ENCODE measurements at regions not wholly inside any gene's neighbourhood (a gene's known extent, or its start where the extent isn't known, plus 50 kb on each side); places are given as distances from the start of the nearest gene placed in this dataset.

DNA sequence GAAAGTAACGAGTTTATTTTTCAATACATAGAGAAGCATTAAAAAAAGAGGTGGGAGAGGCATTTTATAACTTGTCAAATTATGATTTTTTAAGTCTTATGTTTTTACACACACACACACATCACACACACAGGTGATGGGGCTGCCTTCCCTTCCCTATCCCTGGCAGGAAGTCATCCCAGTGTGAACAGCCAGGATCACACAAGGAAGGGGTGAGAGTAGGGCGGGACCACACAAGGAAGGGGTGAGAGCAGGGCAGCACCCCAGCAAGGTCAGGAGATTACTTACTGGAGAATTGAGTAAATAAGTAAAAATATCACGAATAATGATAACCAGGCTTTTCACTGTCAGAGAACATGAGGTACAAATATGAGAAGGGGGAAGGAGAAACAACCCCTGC is 372.6 kb downstream of the SEC23A start:
- no peaks in the 10 kb centered on the region for H3K27me3 Mint-ChIP-seq
- no peak overlapping the region for H3K4me3 Mint-ChIP-seq
- no peaks in the 10 kb centered on the region for H3K9me3 Mint-ChIP-seq
- intact Hi-C loops (cut with DNase I, micrococcal nuclease), result no loop called here
- Histone ChIP-seq H3K4me1 (ENCODE audit: insufficient read depth, low read length) (no peaks in the 10 kb centered on the region), H3K4me3 (ENCODE audit: low read length) (no peak overlapping the region), H3K27ac (ENCODE audit: low read depth in 1 of 2, low read length in 2 of 2) (no peak overlapping the region), H3K36me3 (ENCODE audit: insufficient read depth, low read length) (no peaks in the 10 kb centered on the region), H3K27me3 (ENCODE audit: control insufficient read depth in 1 of 2, insufficient read depth in 2 of 2, low read length in 2 of 2) (peaks cover 0 to 3% of the 10 kb centered on the region in 2 experiments), H3K9me3 (ENCODE audit: control insufficient read depth in 1 of 2, insufficient read depth in 1 of 2, low read length in 2 of 2) (peaks cover 0 to 9% of the 10 kb centered on the region in 2 experiments)
- no peaks in the 10 kb centered on the region for H3K4me1 Mint-ChIP-seq (ENCODE audit: low read depth)
- H3K27ac Mint-ChIP-seq, result no peak overlapping the region
- no peak for ATAC-seq (ENCODE audit: poor library complexity)
- no peak for DNase-seq
- CTCF ChIA-PET, result no interaction called here
- POLR2A ChIA-PET, result interaction anchor here (1.3 kb wide), 1 partner anchor 11 kb away, joined by 3 read pairs; no protein-coding TSS in a partner anchor
- TF ChIP-seq, protein P1, sequence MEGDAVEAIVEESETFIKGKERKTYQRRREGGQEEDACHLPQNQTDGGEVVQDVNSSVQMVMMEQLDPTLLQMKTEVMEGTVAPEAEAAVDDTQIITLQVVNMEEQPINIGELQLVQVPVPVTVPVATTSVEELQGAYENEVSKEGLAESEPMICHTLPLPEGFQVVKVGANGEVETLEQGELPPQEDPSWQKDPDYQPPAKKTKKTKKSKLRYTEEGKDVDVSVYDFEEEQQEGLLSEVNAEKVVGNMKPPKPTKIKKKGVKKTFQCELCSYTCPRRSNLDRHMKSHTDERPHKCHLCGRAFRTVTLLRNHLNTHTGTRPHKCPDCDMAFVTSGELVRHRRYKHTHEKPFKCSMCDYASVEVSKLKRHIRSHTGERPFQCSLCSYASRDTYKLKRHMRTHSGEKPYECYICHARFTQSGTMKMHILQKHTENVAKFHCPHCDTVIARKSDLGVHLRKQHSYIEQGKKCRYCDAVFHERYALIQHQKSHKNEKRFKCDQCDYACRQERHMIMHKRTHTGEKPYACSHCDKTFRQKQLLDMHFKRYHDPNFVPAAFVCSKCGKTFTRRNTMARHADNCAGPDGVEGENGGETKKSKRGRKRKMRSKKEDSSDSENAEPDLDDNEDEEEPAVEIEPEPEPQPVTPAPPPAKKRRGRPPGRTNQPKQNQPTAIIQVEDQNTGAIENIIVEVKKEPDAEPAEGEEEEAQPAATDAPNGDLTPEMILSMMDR (IDR thresholded peaks at IDR 0.05), result no peak
- no peaks in the 10 kb centered on the region for H3K36me3 Mint-ChIP-seq (ENCODE audit: low read depth)

DNA sequence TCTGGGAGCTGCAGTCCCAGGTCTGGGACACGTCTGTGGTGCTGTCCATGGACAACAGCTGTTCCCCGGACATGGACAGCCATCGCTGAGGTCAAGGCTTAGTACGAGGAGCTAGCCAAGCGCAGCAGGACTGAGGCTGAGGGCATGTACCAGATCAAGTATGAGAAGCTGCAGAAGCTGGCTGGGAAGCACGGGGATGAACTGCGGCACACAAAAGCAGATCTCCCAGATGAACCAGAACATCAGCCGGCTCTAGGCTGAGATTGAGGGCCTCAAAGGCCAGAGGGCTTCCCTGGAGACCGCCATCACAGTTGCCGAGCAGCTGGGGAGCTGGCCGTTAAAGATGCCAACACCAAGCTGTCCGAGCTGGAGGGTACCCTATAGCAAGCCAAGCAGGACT is 375.3 kb downstream of the SEC23A start:
- H3K27ac Mint-ChIP-seq, result no peak overlapping the region
- H3K4me1 Mint-ChIP-seq (ENCODE audit: low read depth), result no peaks in the 10 kb centered on the region
- no peak for DNase-seq
- H3K36me3 Mint-ChIP-seq (ENCODE audit: low read depth), result no peaks in the 10 kb centered on the region
- H3K27ac ChIP-seq (ENCODE audit: low read depth in 1 of 2, low read length in 2 of 2), result no peak overlapping the region
- peaks cover 0 to 3% of the 10 kb centered on the region in 2 experiments for H3K27me3 ChIP-seq (ENCODE audit: control insufficient read depth in 1 of 2, insufficient read depth in 2 of 2, low read length in 2 of 2)
- H3K4me3 ChIP-seq (ENCODE audit: low read length), result no peak overlapping the region
- POLR2A ChIA-PET, result no interaction called here
- ATAC-seq (ENCODE audit: poor library complexity), result no peak
- H3K36me3 ChIP-seq (ENCODE audit: insufficient read depth, low read length), result no peaks in the 10 kb centered on the region
- H3K27me3 Mint-ChIP-seq, result no peaks in the 10 kb centered on the region
- no peaks in the 10 kb centered on the region for H3K9me3 Mint-ChIP-seq
- intact Hi-C loops (cut with DNase I, micrococcal nuclease), result no loop called here
- TF ChIP-seq, protein P1 (IDR thresholded peaks at IDR 0.05), result no peak
- CTCF ChIA-PET, result no interaction called here
- no peaks in the 10 kb centered on the region for H3K4me1 ChIP-seq (ENCODE audit: insufficient read depth, low read length)
- H3K4me3 Mint-ChIP-seq, result no peak overlapping the region
- H3K9me3 ChIP-seq (ENCODE audit: control insufficient read depth in 1 of 2, insufficient read depth in 1 of 2, low read length in 2 of 2), result peaks cover 0 to 9% of the 10 kb centered on the region in 2 experiments

DNA sequence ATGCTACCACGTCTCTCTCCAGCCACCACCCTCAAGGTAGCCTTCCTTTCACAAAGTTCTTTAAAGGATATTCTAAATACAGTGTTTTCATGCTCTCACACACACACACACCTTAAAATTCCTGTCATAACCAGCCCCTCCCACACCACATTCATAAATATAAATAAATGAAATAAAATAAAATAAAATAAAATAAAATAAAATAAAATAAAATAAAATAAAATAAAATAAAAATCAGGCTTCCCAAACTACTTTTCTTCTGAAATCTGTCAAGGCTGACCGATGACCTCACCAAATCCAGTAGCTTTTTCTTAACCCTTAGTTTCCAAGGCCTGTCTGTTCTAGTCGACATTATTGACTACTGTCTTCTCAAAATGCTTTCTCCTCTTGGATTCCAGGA is 378.4 kb downstream of the SEC23A start:
- H3K4me3 ChIP-seq (ENCODE audit: low read length), result no peak overlapping the region
- H3K27ac ChIP-seq (ENCODE audit: low read depth in 1 of 2, low read length in 2 of 2), result no peak overlapping the region
- Mint-ChIP-seq H3K27ac (no peak overlapping the region), H3K36me3 (ENCODE audit: low read depth) (no peaks in the 10 kb centered on the region), H3K4me1 (ENCODE audit: low read depth) (no peaks in the 10 kb centered on the region), H3K27me3 (no peaks in the 10 kb centered on the region), H3K4me3 (no peak overlapping the region), H3K9me3 (no peaks in the 10 kb centered on the region)
- intact Hi-C loops (cut with DNase I, micrococcal nuclease), result loop anchor here in 1 of 2 experiments (5.0 kb wide), 1 partner anchor 293 kb away; no protein-coding TSS in a partner anchor
- ChIA-PET POLR2A (no interaction called here), CTCF (no interaction called here)
- TF ChIP-seq, protein P1 (IDR thresholded peaks at IDR 0.05), result no peak
- peaks cover 0 to 3% of the 10 kb centered on the region in 2 experiments for H3K27me3 ChIP-seq (ENCODE audit: control insufficient read depth in 1 of 2, insufficient read depth in 2 of 2, low read length in 2 of 2)
- no peaks in the 10 kb centered on the region for H3K36me3 ChIP-seq (ENCODE audit: insufficient read depth, low read length)
- H3K9me3 ChIP-seq (ENCODE audit: control insufficient read depth in 1 of 2, insufficient read depth in 1 of 2, low read length in 2 of 2), result peaks cover 0 to 9% of the 10 kb centered on the region in 2 experiments
- ATAC-seq (ENCODE audit: poor library complexity) (no peak), DNase-seq (no peak)
- H3K4me1 ChIP-seq (ENCODE audit: insufficient read depth, low read length), result no peaks in the 10 kb centered on the region
